CD4-positive, alpha-beta T cell treated with Interleukin-12 subunit alpha and Interleukin-12 subunit beta, for 1 hour (primary cell): ENCODE measurements at regions not wholly inside any gene's neighbourhood (a gene's known extent, or its start where the extent isn't known, plus 50 kb on each side); places are given as distances from the start of the nearest gene placed in this dataset.
A peak's percentile ranks its signal among the peaks of the same experiment; 100 is the strongest.
"Not testable (repeated sequence)": the region's sequence is repeated elsewhere in the genome, so short reads cannot be mapped to it uniquely, and the experiment has no call there.

Experiments
- DNase-seq: peaks from one replicate; pipeline ENCODE4 v3.0.0-alpha.2; 2020

DNA sequence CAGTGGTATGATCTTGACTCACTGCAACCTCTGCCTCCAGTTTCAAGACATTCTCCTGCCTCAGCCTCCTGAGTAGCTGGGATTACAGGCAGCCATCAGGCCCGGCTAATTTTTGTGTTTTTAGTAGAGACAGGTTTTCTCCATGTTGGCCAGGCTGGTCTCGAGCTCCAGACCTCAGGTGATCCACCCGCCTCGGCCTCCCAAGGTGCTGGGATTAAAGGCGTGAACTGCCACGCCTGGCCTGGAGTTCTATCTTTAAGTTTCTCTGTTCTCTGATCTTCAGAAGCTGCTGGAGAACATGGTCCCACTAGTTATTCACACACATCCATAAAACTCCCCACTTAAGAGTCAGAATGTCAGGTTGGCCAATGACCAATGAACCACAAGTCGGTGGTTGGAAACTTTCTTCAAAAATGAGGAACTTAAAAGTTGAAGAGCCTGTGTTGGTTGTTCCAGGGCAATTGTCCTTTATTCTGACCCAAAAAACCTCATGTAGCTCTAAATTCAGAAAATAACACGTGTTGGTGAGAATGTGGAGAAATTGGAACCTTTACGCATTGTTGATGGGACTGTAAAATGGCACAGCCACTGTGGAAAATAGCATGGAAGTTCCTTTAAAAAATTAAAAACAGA, 55.9 kb upstream of the PIK3CB start:
- DNase-seq = peak; percentile 3

DNA sequence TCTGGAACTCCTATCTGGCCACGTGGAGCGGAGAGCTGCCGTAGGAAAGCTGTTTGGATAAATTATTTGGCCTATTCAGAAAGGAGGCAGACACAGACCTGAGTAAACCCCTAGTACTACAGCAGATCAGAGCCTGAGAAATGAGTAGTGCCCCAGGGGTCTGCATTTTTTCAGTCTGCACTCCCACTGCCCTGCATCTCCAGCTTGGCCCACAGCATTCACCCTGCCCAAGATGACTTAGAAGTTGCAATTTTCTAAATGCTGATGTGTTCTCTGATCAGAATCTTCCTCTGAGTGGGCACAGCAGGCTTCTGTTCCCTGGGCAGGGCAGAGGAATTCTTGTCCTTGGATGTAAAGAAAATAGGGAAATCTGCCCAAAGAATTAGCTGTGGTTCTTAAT, 55.1 kb upstream of the PIK3CB start:
- DNase-seq = no peak

DNA sequence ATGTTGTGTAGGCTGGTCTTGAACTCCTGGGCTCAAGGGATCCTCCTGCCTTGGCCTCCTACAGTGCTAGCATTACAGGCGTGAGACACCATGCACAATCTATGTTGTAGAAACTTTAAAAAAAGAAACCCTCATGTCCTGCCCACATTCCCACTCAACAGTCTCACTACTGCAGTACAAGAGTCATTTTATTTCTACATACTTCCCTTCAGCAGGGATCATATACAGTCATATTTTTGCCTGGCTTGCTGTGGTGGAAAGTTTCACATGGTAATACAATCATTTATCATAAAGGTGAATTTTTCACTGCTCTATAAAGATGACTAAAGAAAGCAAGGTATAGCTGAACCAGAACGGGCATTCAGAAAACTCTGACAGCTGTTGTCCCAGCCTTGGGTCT, 53.8 kb upstream of the PIK3CB start:
- DNase-seq = no peak

DNA sequence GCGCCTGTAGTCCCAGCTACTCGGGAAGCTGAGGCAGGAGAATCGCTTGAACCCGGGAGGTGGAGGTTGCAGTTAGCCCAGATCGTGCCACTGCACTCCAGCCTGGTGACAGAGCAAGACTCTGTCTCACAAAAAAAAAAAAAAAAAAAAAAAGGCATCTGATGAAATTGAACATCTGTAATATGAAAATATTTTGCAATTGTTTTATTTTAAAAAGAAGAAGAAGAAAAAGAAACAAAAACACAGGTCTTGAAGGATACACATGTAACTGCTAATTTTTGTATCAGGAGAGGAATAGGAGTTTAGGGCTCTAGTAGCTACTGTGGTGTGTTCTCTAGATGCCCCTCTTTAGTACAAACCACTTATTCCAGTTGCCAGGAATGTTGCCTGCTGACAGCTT, 51.4 kb upstream of the PIK3CB start:
- not testable (repeated sequence) for DNase-seq
